H1 (cell line): ENCODE measurements at regions not wholly inside any gene's neighbourhood (a gene's known extent, or its start where the extent isn't known, plus 50 kb on each side); places are given as distances from the start of the nearest gene placed in this dataset.

Experiments used
- CEBPB ChIP-seq: IDR thresholded peaks from 2 replicates; pipeline ENCODE4 v1.6.1; 2012; ENCODE audit warnings: low read depth, low read length
- SAP30 ChIP-seq: fragments of 300-600 bp; sonication (generic); IDR thresholded peaks from 2 replicates; pipeline ENCODE4 v1.7.1; 2012; ENCODE audit warnings: low read length, moderate library complexity, mild to moderate bottlenecking, inconsistent platforms; ENCODE audit not compliant: insufficient read depth, insufficient replicate concordance
- TF ChIP-seq, protein P1 (sequence below): fragments of 300-600 bp; sonication (generic); IDR thresholded peaks from 2 replicates; pipeline ENCODE4 v1.7.1; 2012; ENCODE audit warnings: low read length, moderate library complexity, mild to moderate bottlenecking, inconsistent platforms; ENCODE audit not compliant: insufficient replicate concordance

DNA sequence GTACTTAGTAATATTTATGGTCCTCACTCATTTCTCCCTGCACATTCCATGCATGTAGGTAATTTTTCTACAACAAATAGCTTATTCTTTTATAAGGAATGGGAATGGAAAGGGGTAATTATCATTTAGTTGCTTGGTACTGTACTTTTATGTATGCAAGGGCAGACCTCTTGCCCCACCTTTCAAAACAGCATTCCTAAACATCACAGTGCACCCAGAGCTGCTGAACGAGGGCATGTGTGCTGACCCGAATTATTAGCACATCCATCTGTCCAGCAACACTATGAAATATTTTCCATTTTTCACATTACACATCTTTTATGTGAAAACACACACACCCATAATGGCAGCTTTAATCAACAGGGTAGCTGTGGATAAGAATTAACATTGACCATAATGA, 228.6 kb upstream of the ARRDC3 start (continued):
- TF ChIP-seq, protein P1, sequence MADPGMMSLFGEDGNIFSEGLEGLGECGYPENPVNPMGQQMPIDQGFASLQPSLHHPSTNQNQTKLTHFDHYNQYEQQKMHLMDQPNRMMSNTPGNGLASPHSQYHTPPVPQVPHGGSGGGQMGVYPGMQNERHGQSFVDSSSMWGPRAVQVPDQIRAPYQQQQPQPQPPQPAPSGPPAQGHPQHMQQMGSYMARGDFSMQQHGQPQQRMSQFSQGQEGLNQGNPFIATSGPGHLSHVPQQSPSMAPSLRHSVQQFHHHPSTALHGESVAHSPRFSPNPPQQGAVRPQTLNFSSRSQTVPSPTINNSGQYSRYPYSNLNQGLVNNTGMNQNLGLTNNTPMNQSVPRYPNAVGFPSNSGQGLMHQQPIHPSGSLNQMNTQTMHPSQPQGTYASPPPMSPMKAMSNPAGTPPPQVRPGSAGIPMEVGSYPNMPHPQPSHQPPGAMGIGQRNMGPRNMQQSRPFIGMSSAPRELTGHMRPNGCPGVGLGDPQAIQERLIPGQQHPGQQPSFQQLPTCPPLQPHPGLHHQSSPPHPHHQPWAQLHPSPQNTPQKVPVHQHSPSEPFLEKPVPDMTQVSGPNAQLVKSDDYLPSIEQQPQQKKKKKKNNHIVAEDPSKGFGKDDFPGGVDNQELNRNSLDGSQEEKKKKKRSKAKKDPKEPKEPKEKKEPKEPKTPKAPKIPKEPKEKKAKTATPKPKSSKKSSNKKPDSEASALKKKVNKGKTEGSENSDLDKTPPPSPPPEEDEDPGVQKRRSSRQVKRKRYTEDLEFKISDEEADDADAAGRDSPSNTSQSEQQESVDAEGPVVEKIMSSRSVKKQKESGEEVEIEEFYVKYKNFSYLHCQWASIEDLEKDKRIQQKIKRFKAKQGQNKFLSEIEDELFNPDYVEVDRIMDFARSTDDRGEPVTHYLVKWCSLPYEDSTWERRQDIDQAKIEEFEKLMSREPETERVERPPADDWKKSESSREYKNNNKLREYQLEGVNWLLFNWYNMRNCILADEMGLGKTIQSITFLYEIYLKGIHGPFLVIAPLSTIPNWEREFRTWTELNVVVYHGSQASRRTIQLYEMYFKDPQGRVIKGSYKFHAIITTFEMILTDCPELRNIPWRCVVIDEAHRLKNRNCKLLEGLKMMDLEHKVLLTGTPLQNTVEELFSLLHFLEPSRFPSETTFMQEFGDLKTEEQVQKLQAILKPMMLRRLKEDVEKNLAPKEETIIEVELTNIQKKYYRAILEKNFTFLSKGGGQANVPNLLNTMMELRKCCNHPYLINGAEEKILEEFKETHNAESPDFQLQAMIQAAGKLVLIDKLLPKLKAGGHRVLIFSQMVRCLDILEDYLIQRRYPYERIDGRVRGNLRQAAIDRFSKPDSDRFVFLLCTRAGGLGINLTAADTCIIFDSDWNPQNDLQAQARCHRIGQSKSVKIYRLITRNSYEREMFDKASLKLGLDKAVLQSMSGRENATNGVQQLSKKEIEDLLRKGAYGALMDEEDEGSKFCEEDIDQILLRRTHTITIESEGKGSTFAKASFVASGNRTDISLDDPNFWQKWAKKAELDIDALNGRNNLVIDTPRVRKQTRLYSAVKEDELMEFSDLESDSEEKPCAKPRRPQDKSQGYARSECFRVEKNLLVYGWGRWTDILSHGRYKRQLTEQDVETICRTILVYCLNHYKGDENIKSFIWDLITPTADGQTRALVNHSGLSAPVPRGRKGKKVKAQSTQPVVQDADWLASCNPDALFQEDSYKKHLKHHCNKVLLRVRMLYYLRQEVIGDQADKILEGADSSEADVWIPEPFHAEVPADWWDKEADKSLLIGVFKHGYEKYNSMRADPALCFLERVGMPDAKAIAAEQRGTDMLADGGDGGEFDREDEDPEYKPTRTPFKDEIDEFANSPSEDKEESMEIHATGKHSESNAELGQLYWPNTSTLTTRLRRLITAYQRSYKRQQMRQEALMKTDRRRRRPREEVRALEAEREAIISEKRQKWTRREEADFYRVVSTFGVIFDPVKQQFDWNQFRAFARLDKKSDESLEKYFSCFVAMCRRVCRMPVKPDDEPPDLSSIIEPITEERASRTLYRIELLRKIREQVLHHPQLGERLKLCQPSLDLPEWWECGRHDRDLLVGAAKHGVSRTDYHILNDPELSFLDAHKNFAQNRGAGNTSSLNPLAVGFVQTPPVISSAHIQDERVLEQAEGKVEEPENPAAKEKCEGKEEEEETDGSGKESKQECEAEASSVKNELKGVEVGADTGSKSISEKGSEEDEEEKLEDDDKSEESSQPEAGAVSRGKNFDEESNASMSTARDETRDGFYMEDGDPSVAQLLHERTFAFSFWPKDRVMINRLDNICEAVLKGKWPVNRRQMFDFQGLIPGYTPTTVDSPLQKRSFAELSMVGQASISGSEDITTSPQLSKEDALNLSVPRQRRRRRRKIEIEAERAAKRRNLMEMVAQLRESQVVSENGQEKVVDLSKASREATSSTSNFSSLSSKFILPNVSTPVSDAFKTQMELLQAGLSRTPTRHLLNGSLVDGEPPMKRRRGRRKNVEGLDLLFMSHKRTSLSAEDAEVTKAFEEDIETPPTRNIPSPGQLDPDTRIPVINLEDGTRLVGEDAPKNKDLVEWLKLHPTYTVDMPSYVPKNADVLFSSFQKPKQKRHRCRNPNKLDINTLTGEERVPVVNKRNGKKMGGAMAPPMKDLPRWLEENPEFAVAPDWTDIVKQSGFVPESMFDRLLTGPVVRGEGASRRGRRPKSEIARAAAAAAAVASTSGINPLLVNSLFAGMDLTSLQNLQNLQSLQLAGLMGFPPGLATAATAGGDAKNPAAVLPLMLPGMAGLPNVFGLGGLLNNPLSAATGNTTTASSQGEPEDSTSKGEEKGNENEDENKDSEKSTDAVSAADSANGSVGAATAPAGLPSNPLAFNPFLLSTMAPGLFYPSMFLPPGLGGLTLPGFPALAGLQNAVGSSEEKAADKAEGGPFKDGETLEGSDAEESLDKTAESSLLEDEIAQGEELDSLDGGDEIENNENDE: no peak
- no peak for TF ChIP-seq SAP30
- no peak for TF ChIP-seq CEBPB
